ENCODE measurements at regions not wholly inside any gene's neighbourhood (a gene's known extent, or its start where the extent isn't known, plus 50 kb on each side); places are given as distances from the start of the nearest gene placed in this dataset.

GRCh38 chr14:38561657-38562056 lies 305.8 kb upstream of the CLEC14A start:
- TF ChIP-seq CTCF (IDR thresholded peaks at IDR 0.05; ENCODE audit: control extremely low read depth in 1 of 3, insufficient read depth in 1 of 3, low read depth in 1 of 3, low read length in 3 of 3) (peak in 1 of 3 experiments; percentile 2; a peak in 1 of 4 replicates), ATF3 (IDR thresholded peaks at IDR 0.05; ENCODE audit: insufficient read depth, low read depth, low read length) (no peak), HDAC6 (IDR thresholded peaks at IDR 0.05; ENCODE audit: low read depth, low read length) (no peak), CHD1 (IDR thresholded peaks at IDR 0.05; ENCODE audit: low read depth, low read length) (no peak), JUND (IDR thresholded peaks at IDR 0.05; ENCODE audit: low read length) (no peak)

Data from H1 (cell line).